ENCODE measurements at regions not wholly inside any gene's neighbourhood (a gene's known extent, or its start where the extent isn't known, plus 50 kb on each side); places are given as distances from the start of the nearest gene placed in this dataset.

- peaks cover 20 to 23% of the 10 kb centered on the region in 2 donors for H3K9me3 Mint-ChIP-seq
- TF ChIP-seq CTCF (IDR thresholded peaks at IDR 0.05), result no peak
- H3K27ac Mint-ChIP-seq, result no peak overlapping the region
- no peaks in the 10 kb centered on the region for H3K36me3 ChIP-seq (ENCODE audit: control insufficient read depth, insufficient read depth, low read length)
- WGBS (ENCODE audit: insufficient coverage), result 65% methylated on average over 3 of the region's 4 CpGs
- no peak overlapping the region for H3K27ac ChIP-seq (ENCODE audit: low read length)
- no peaks in the 10 kb centered on the region for H3K27me3 ChIP-seq (ENCODE audit: control insufficient read depth, insufficient read depth, low read length)
- H3K4me1 Mint-ChIP-seq, result no peaks in the 10 kb centered on the region
- no peak for ATAC-seq
- no peaks in the 10 kb centered on the region for H3K4me1 ChIP-seq (ENCODE audit: control insufficient read depth, insufficient read depth, low read length)
- intact Hi-C loops (cut with micrococcal nuclease), result no loop called here
- no peak overlapping the region for H3K4me3 Mint-ChIP-seq
- peaks cover 6% of the 10 kb centered on the region for H3K36me3 Mint-ChIP-seq
- no peak for DNase-seq
- no peaks in the 10 kb centered on the region for H3K27me3 Mint-ChIP-seq (ENCODE audit: low read depth in 2 of 2)
- no peak overlapping the region for H3K4me3 ChIP-seq (ENCODE audit: low read length)
- no peaks in the 10 kb centered on the region for H3K9me3 ChIP-seq (ENCODE audit: control insufficient read depth, insufficient read depth, low read length)
These were observed 680.4 kb upstream of the ITGA1 start for GRCh38 chr5:52107210-52107905.

GRCh38 chr5:52119768-52120167, 667.9 kb upstream of the ITGA1 start:
- Mint-ChIP-seq H3K4me3 (no peak overlapping the region), H3K27me3 (ENCODE audit: low read depth in 2 of 2) (no peaks in the 10 kb centered on the region), H3K4me1 (no peaks in the 10 kb centered on the region), H3K27ac (no peak overlapping the region), H3K36me3 (peaks cover 11% of the 10 kb centered on the region), H3K9me3 (peaks cover 8 to 18% of the 10 kb centered on the region in 2 donors)
- Histone ChIP-seq H3K4me1 (ENCODE audit: control insufficient read depth, insufficient read depth, low read length) (no peaks in the 10 kb centered on the region), H3K36me3 (ENCODE audit: control insufficient read depth, insufficient read depth, low read length) (no peaks in the 10 kb centered on the region), H3K27ac (ENCODE audit: low read length) (no peak overlapping the region), H3K4me3 (ENCODE audit: low read length) (no peak overlapping the region), H3K27me3 (ENCODE audit: control insufficient read depth, insufficient read depth, low read length) (no peaks in the 10 kb centered on the region), H3K9me3 (ENCODE audit: control insufficient read depth, insufficient read depth, low read length) (no peaks in the 10 kb centered on the region)
- no peak for DNase-seq
- ATAC-seq, result no peak
- intact Hi-C loops (cut with micrococcal nuclease), result no loop called here
- 43% methylated on average over 1 of the region's 1 CpG for WGBS (ENCODE audit: insufficient coverage)
- TF ChIP-seq CTCF (IDR thresholded peaks at IDR 0.05), result no peak

GRCh38 chr5:52132053-52132452, 655.7 kb upstream of the ITGA1 start:
- Mint-ChIP-seq H3K4me3 (no peak overlapping the region), H3K4me1 (no peaks in the 10 kb centered on the region), H3K27me3 (ENCODE audit: low read depth in 2 of 2) (no peaks in the 10 kb centered on the region), H3K27ac (no peak overlapping the region), H3K9me3 (peaks cover 7% of the 10 kb centered on the region in 2 donors), H3K36me3 (no peaks in the 10 kb centered on the region)
- Histone ChIP-seq H3K4me1 (ENCODE audit: control insufficient read depth, insufficient read depth, low read length) (no peaks in the 10 kb centered on the region), H3K36me3 (ENCODE audit: control insufficient read depth, insufficient read depth, low read length) (no peaks in the 10 kb centered on the region), H3K27me3 (ENCODE audit: control insufficient read depth, insufficient read depth, low read length) (no peaks in the 10 kb centered on the region), H3K9me3 (ENCODE audit: control insufficient read depth, insufficient read depth, low read length) (peaks cover 4% of the 10 kb centered on the region), H3K4me3 (ENCODE audit: low read length) (no peak overlapping the region), H3K27ac (ENCODE audit: low read length) (no peak overlapping the region)
- intact Hi-C loops (cut with micrococcal nuclease), result no loop called here
- TF ChIP-seq CTCF (IDR thresholded peaks at IDR 0.05), result no peak
- DNase-seq, result no peak
- ATAC-seq, result no peak
- WGBS (ENCODE audit: insufficient coverage), result 86% methylated on average over 3 of the region's 3 CpGs

Data from natural killer cell (primary cell).